ENCODE measurements at regions not wholly inside any gene's neighbourhood (a gene's known extent, or its start where the extent isn't known, plus 50 kb on each side); places are given as distances from the start of the nearest gene placed in this dataset.
"Not testable (repeated sequence)": the region's sequence is repeated elsewhere in the genome, so short reads cannot be mapped to it uniquely, and the experiment has no call there.

- not testable (repeated sequence) for H3K9ac ChIP-seq (ENCODE audit: low read depth, low read length); H3K27me3 ChIP-seq (ENCODE audit: insufficient read depth, low read length); H3K4me3 ChIP-seq (ENCODE audit: low read length); H3K9me3 ChIP-seq (ENCODE audit: insufficient read depth, low read depth, low read length); H3K27ac ChIP-seq (ENCODE audit: low read length); H3K4me1 ChIP-seq (ENCODE audit: insufficient read depth, low read length); H3K36me3 ChIP-seq (ENCODE audit: insufficient read depth, low read depth, low read length)
Observed at GRCh38 chr6:26818640-26819225, 159.2 kb upstream of the ZNF322 start.

- H3K9me3 ChIP-seq (ENCODE audit: insufficient read depth, low read depth, low read length); H3K27me3 ChIP-seq (ENCODE audit: insufficient read depth, low read length); H3K27ac ChIP-seq (ENCODE audit: low read length); H3K4me1 ChIP-seq (ENCODE audit: insufficient read depth, low read length); H3K9ac ChIP-seq (ENCODE audit: low read depth, low read length); H3K4me3 ChIP-seq (ENCODE audit: low read length); H3K36me3 ChIP-seq (ENCODE audit: insufficient read depth, low read depth, low read length): not testable (repeated sequence)
Observed at GRCh38 chr6:26827965-26828364, 168.4 kb upstream of the ZNF322 start.

GRCh38 chr6:26829480-26829879 is 169.9 kb upstream of the ZNF322 start:
- H3K36me3 ChIP-seq (ENCODE audit: insufficient read depth, low read depth, low read length); H3K27ac ChIP-seq (ENCODE audit: low read length); H3K9me3 ChIP-seq (ENCODE audit: insufficient read depth, low read depth, low read length); H3K27me3 ChIP-seq (ENCODE audit: insufficient read depth, low read length); H3K4me3 ChIP-seq (ENCODE audit: low read length); H3K9ac ChIP-seq (ENCODE audit: low read depth, low read length); H3K4me1 ChIP-seq (ENCODE audit: insufficient read depth, low read length): not testable (repeated sequence)

GRCh38 chr6:26830992-26831391 is 171.4 kb upstream of the ZNF322 start:
- H3K27ac ChIP-seq (ENCODE audit: low read length); H3K4me1 ChIP-seq (ENCODE audit: insufficient read depth, low read length); H3K9ac ChIP-seq (ENCODE audit: low read depth, low read length); H3K36me3 ChIP-seq (ENCODE audit: insufficient read depth, low read depth, low read length); H3K4me3 ChIP-seq (ENCODE audit: low read length); H3K9me3 ChIP-seq (ENCODE audit: insufficient read depth, low read depth, low read length); H3K27me3 ChIP-seq (ENCODE audit: insufficient read depth, low read length): not testable (repeated sequence)

- not testable (repeated sequence) for H3K4me1 ChIP-seq (ENCODE audit: insufficient read depth, low read length); H3K9ac ChIP-seq (ENCODE audit: low read depth, low read length); H3K4me3 ChIP-seq (ENCODE audit: low read length); H3K9me3 ChIP-seq (ENCODE audit: insufficient read depth, low read depth, low read length); H3K27me3 ChIP-seq (ENCODE audit: insufficient read depth, low read length); H3K36me3 ChIP-seq (ENCODE audit: insufficient read depth, low read depth, low read length); H3K27ac ChIP-seq (ENCODE audit: low read length)
Observed at GRCh38 chr6:26835707-26836106, 176.2 kb upstream of the ZNF322 start.

GRCh38 chr6:26836657-26837056 is 177.1 kb upstream of the ZNF322 start:
- not testable (repeated sequence) for H3K4me1 ChIP-seq (ENCODE audit: insufficient read depth, low read length); H3K27ac ChIP-seq (ENCODE audit: low read length)

GRCh38 chr6:26844823-26845222 is 185.3 kb upstream of the ZNF322 start:
- H3K9ac ChIP-seq (ENCODE audit: low read depth, low read length); H3K9me3 ChIP-seq (ENCODE audit: insufficient read depth, low read depth, low read length); H3K27ac ChIP-seq (ENCODE audit: low read length); H3K4me1 ChIP-seq (ENCODE audit: insufficient read depth, low read length); H3K27me3 ChIP-seq (ENCODE audit: insufficient read depth, low read length); H3K36me3 ChIP-seq (ENCODE audit: insufficient read depth, low read depth, low read length); H3K4me3 ChIP-seq (ENCODE audit: low read length): not testable (repeated sequence)

More at GRCh38 chr6:26836657-26837056, 177.1 kb upstream of the ZNF322 start:
- H3K36me3 ChIP-seq (ENCODE audit: insufficient read depth, low read depth, low read length); H3K9me3 ChIP-seq (ENCODE audit: insufficient read depth, low read depth, low read length); H3K27me3 ChIP-seq (ENCODE audit: insufficient read depth, low read length); H3K4me3 ChIP-seq (ENCODE audit: low read length); H3K9ac ChIP-seq (ENCODE audit: low read depth, low read length): not testable (repeated sequence)

- H3K9me3 ChIP-seq (ENCODE audit: insufficient read depth, low read depth, low read length); H3K36me3 ChIP-seq (ENCODE audit: insufficient read depth, low read depth, low read length); H3K27me3 ChIP-seq (ENCODE audit: insufficient read depth, low read length); H3K4me1 ChIP-seq (ENCODE audit: insufficient read depth, low read length); H3K9ac ChIP-seq (ENCODE audit: low read depth, low read length); H3K27ac ChIP-seq (ENCODE audit: low read length); H3K4me3 ChIP-seq (ENCODE audit: low read length): not testable (repeated sequence)
Observed at GRCh38 chr6:26857289-26857688, 197.7 kb upstream of the ZNF322 start.

- not testable (repeated sequence) for H3K4me3 ChIP-seq (ENCODE audit: low read length); H3K9me3 ChIP-seq (ENCODE audit: insufficient read depth, low read depth, low read length); H3K27me3 ChIP-seq (ENCODE audit: insufficient read depth, low read length); H3K4me1 ChIP-seq (ENCODE audit: insufficient read depth, low read length); H3K9ac ChIP-seq (ENCODE audit: low read depth, low read length); H3K36me3 ChIP-seq (ENCODE audit: insufficient read depth, low read depth, low read length); H3K27ac ChIP-seq (ENCODE audit: low read length)
Observed at GRCh38 chr6:26859067-26859770, 199.7 kb upstream of the ZNF322 start.

GRCh38 chr6:26859771-26860163 is 200.2 kb upstream of the ZNF322 start:
- H3K9ac ChIP-seq (ENCODE audit: low read depth, low read length); H3K9me3 ChIP-seq (ENCODE audit: insufficient read depth, low read depth, low read length); H3K27ac ChIP-seq (ENCODE audit: low read length); H3K27me3 ChIP-seq (ENCODE audit: insufficient read depth, low read length); H3K4me1 ChIP-seq (ENCODE audit: insufficient read depth, low read length); H3K4me3 ChIP-seq (ENCODE audit: low read length); H3K36me3 ChIP-seq (ENCODE audit: insufficient read depth, low read depth, low read length): not testable (repeated sequence)

- not testable (repeated sequence) for H3K9me3 ChIP-seq (ENCODE audit: insufficient read depth, low read depth, low read length); H3K27me3 ChIP-seq (ENCODE audit: insufficient read depth, low read length); H3K27ac ChIP-seq (ENCODE audit: low read length); H3K4me1 ChIP-seq (ENCODE audit: insufficient read depth, low read length); H3K9ac ChIP-seq (ENCODE audit: low read depth, low read length); H3K4me3 ChIP-seq (ENCODE audit: low read length); H3K36me3 ChIP-seq (ENCODE audit: insufficient read depth, low read depth, low read length)
Observed at GRCh38 chr6:26861913-26862312, 202.4 kb upstream of the ZNF322 start.

GRCh38 chr6:26863641-26864040 is 204.1 kb upstream of the ZNF322 start:
- not testable (repeated sequence) for H3K27ac ChIP-seq (ENCODE audit: low read length); H3K9ac ChIP-seq (ENCODE audit: low read depth, low read length); H3K4me3 ChIP-seq (ENCODE audit: low read length); H3K4me1 ChIP-seq (ENCODE audit: insufficient read depth, low read length); H3K9me3 ChIP-seq (ENCODE audit: insufficient read depth, low read depth, low read length); H3K36me3 ChIP-seq (ENCODE audit: insufficient read depth, low read depth, low read length); H3K27me3 ChIP-seq (ENCODE audit: insufficient read depth, low read length)
